ENCODE measurements at regions not wholly inside any gene's neighbourhood (a gene's known extent, or its start where the extent isn't known, plus 50 kb on each side); places are given as distances from the start of the nearest gene placed in this dataset.

GRCh38 chr9:81411961-81412360 is 277.4 kb downstream of the TLE1 start:
- Histone ChIP-seq H3K27me3 (no peaks in the 10 kb centered on the region), H3K4me3 (no peak overlapping the region), H3K27ac (no peak overlapping the region), H3K9me3 (no peaks in the 10 kb centered on the region), H3K4me1 (peaks cover 0 to 6% (median 2%) of the 10 kb centered on the region in 4 donors), H3K36me3 (no peaks in the 10 kb centered on the region)
- no peak for ATAC-seq (ENCODE audit: low FRiP score in 2 of 2)
- no peak for DNase-seq
- WGBS, 2 donors, result 72 to 82% methylated on average over 1 of the region's 1 CpG
- TF ChIP-seq EP300 (IDR thresholded peaks at IDR 0.05) (no peak), POLR2AphosphoS5 (IDR thresholded peaks at IDR 0.05) (no peak), POLR2A (IDR thresholded peaks at IDR 0.05) (no peak)
- TF ChIP-seq, protein P1, sequence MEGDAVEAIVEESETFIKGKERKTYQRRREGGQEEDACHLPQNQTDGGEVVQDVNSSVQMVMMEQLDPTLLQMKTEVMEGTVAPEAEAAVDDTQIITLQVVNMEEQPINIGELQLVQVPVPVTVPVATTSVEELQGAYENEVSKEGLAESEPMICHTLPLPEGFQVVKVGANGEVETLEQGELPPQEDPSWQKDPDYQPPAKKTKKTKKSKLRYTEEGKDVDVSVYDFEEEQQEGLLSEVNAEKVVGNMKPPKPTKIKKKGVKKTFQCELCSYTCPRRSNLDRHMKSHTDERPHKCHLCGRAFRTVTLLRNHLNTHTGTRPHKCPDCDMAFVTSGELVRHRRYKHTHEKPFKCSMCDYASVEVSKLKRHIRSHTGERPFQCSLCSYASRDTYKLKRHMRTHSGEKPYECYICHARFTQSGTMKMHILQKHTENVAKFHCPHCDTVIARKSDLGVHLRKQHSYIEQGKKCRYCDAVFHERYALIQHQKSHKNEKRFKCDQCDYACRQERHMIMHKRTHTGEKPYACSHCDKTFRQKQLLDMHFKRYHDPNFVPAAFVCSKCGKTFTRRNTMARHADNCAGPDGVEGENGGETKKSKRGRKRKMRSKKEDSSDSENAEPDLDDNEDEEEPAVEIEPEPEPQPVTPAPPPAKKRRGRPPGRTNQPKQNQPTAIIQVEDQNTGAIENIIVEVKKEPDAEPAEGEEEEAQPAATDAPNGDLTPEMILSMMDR (IDR thresholded peaks at IDR 0.05), result no peak

DNA sequence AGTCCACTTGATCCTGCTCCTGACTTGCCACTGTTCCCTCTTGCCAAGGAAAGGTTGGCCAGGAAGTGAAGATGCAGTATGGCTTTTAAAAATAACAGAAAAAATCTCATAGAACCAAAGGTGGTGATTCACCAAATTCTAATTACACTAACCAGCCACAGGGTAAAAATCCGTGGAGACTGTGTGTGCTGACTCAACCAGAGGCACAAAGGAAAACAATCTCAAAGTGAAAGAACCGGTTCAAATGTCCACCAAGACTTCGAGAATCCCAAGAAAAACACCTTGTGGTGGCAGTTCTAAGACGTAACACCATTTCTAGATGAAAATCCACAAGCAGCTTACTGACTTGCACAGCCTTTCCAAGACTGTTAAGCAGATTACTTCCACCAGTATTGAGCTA is 279.1 kb downstream of the TLE1 start:
- no peak overlapping the region for H3K27ac ChIP-seq
- 70 to 84% methylated on average over 4 of the region's 4 CpGs for WGBS, 2 donors
- ATAC-seq (ENCODE audit: low FRiP score in 2 of 2) (no peak), DNase-seq (no peak)
- H3K4me3 ChIP-seq, result no peak overlapping the region
- no peaks in the 10 kb centered on the region for H3K4me1 ChIP-seq
- no peaks in the 10 kb centered on the region for H3K36me3 ChIP-seq
- TF ChIP-seq EP300 (IDR thresholded peaks at IDR 0.05), result no peak
- TF ChIP-seq POLR2AphosphoS5 (IDR thresholded peaks at IDR 0.05), result no peak
- TF ChIP-seq, protein P1 (IDR thresholded peaks at IDR 0.05), result no peak
- H3K27me3 ChIP-seq, result no peaks in the 10 kb centered on the region
- H3K9me3 ChIP-seq, result no peaks in the 10 kb centered on the region

GRCh38 chr9:81408951-81409350 is 280.4 kb downstream of the TLE1 start:
- DNase-seq (no peak), ATAC-seq (ENCODE audit: low FRiP score in 2 of 2) (peak in 1 of 2 donors; percentile 32)
- TF ChIP-seq POLR2AphosphoS5 (IDR thresholded peaks at IDR 0.05) (no peak), EP300 (IDR thresholded peaks at IDR 0.05) (no peak), POLR2A (IDR thresholded peaks at IDR 0.05) (no peak)
- TF ChIP-seq, protein P1 (IDR thresholded peaks at IDR 0.05), result no peak
- H3K9me3 ChIP-seq, result no peaks in the 10 kb centered on the region
- no peaks in the 10 kb centered on the region for H3K4me1 ChIP-seq
- no peaks in the 10 kb centered on the region for H3K36me3 ChIP-seq
- no peak overlapping the region for H3K27ac ChIP-seq
- no peaks in the 10 kb centered on the region for H3K27me3 ChIP-seq
- no peak overlapping the region for H3K4me3 ChIP-seq

GRCh38 chr9:81404931-81405598 is 284.3 kb downstream of the TLE1 start:
- 43 to 64% methylated on average over 2 of the region's 2 CpGs for WGBS, 2 donors
- ATAC-seq (ENCODE audit: low FRiP score in 2 of 2), result no peak
- no peak overlapping the region for H3K4me3 ChIP-seq
- no peak for TF ChIP-seq POLR2A (IDR thresholded peaks at IDR 0.05)
- no peak for TF ChIP-seq EP300 (IDR thresholded peaks at IDR 0.05)
- TF ChIP-seq, protein P1 (IDR thresholded peaks at IDR 0.05), result no peak
- TF ChIP-seq POLR2AphosphoS5 (IDR thresholded peaks at IDR 0.05), result no peak
- H3K36me3 ChIP-seq, result no peaks in the 10 kb centered on the region
- no peaks in the 10 kb centered on the region for H3K4me1 ChIP-seq
- no peak for DNase-seq
- H3K27ac ChIP-seq, result no peak overlapping the region
- H3K9me3 ChIP-seq, result no peaks in the 10 kb centered on the region
- H3K27me3 ChIP-seq, result no peaks in the 10 kb centered on the region

All from upper lobe of left lung (tissue), 6 donors.